Neural cell (in vitro differentiated cells): ENCODE measurements at regions not wholly inside any gene's neighbourhood (a gene's known extent, or its start where the extent isn't known, plus 50 kb on each side); places are given as distances from the start of the nearest gene placed in this dataset.

Experiments used
- H2AFZ ChIP-seq: fragments of 200-600, 300-800 bp; sonication (generic), shearing (Covaris generic); 2 replicates; pipeline ENCODE4 v1.6.0; 2014; ENCODE audit warnings: low read depth, mild to moderate bottlenecking, antibody characterized with exemption, low read length, moderate library complexity
- H3F3A ChIP-seq: fragments of 200-600 bp; shearing (Covaris generic); 2 replicates; pipeline ENCODE4 v1.6.1; 2016; ENCODE audit warnings: mild to moderate bottlenecking, moderate library complexity, mixed read lengths, antibody characterized with exemption, low read length; ENCODE audit not compliant: insufficient read depth, poor library complexity, severe bottlenecking
- H3K27ac ChIP-seq: fragments of 200-600, 300-800 bp; sonication (generic), shearing (Covaris generic); 2 replicates; pipeline ENCODE4 v1.5.1; 2014; ENCODE audit warnings: mild to moderate bottlenecking, low read length, moderate library complexity
- H3K27me3 ChIP-seq: fragments of 300-800, 200-600 bp; sonication (generic), shearing (Covaris generic); 2 replicates; pipeline ENCODE4 v1.6.0; 2014; ENCODE audit warnings: mild to moderate bottlenecking, low read depth, low read length, moderate library complexity; ENCODE audit not compliant: insufficient read depth
- H3K36me3 ChIP-seq: fragments of 300-800, 200-600 bp; sonication (generic), shearing (Covaris generic); 2 replicates; pipeline ENCODE4 v1.5.1; 2014; ENCODE audit warnings: mild to moderate bottlenecking, antibody characterized with exemption, low read length, moderate library complexity; ENCODE audit not compliant: insufficient read depth
- H3K4me2 ChIP-seq: fragments of 300-800, 200-600 bp; sonication (generic), shearing (Covaris generic); 2 replicates; pipeline ENCODE4 v1.6.0; 2014; ENCODE audit warnings: mild to moderate bottlenecking, low read length
- H3K4me3 ChIP-seq: fragments of 300-800, 200-600 bp; sonication (generic), shearing (Covaris generic); 2 replicates; pipeline ENCODE4 v1.5.1; 2014; ENCODE audit warnings: mild to moderate bottlenecking, low read length, moderate library complexity
- H3K79me2 ChIP-seq: fragments of 200-600 bp; shearing (Covaris generic); replicated peaks from 2 replicates; pipeline ENCODE4 v1.6.0; 2014; ENCODE audit warnings: mild to moderate bottlenecking, low read length, moderate library complexity; ENCODE audit not compliant: insufficient read depth
- H3K9ac ChIP-seq: fragments of 300-800, 200-600 bp; sonication (generic), shearing (Covaris generic); 2 replicates; pipeline ENCODE4 v1.6.1; 2016; ENCODE audit warnings: mild to moderate bottlenecking, low read length, mixed read lengths
- H3K9me2 ChIP-seq: fragments of 200-600 bp; shearing (Covaris generic); 2 replicates; pipeline ENCODE4 v1.6.1; 2016; ENCODE audit warnings: mild to moderate bottlenecking, low read length, mixed read lengths; ENCODE audit not compliant: insufficient read depth
- H3K9me3 ChIP-seq: fragments of 200-600, 300-800 bp; sonication (generic), shearing (Covaris generic); 2 replicates; pipeline ENCODE4 v1.6.1; 2016; ENCODE audit warnings: mild to moderate bottlenecking, mixed run types, low read length, moderate library complexity, mixed read lengths
- H4K20me1 ChIP-seq: fragments of 200-600 bp; shearing (Covaris generic); 2 replicates; pipeline ENCODE4 v1.6.1; 2016; ENCODE audit warnings: mild to moderate bottlenecking, mixed run types; ENCODE audit not compliant: insufficient read depth
- EP300 ChIP-seq: fragments of 450-650 bp; conservative IDR thresholded peaks from 2 replicates; pipeline ENCODE4 v1.6.1; 2014; ENCODE audit warnings: antibody characterized with exemption, mild to moderate bottlenecking, moderate library complexity; ENCODE audit not compliant: poor library complexity, severe bottlenecking
- EZH2 ChIP-seq: fragments of 200-600, 300-800 bp; shearing (Covaris generic), sonication (generic); IDR thresholded peaks from 2 replicates; pipeline ENCODE4 v1.6.1; 2014; ENCODE audit warnings: antibody characterized with exemption, low read length, borderline replicate concordance, mild to moderate bottlenecking; ENCODE audit not compliant: insufficient read depth, poor library complexity, severe bottlenecking
- MXI1 ChIP-seq: fragments of 450-650 bp; conservative IDR thresholded peaks from 2 replicates; pipeline ENCODE4 v1.6.1; 2014; ENCODE audit warnings: antibody characterized with exemption, mild to moderate bottlenecking; ENCODE audit not compliant: poor library complexity, severe bottlenecking
- POLR2AphosphoS5 ChIP-seq: IDR thresholded peaks from 2 replicates; pipeline ENCODE4 v1.6.1; 2012
- RAD21 ChIP-seq: fragments of 450-650 bp; conservative IDR thresholded peaks from 2 replicates; pipeline ENCODE4 v1.6.1; 2014; ENCODE audit warnings: antibody characterized with exemption, mild to moderate bottlenecking, moderate library complexity
- SMC3 ChIP-seq: fragments of 450-650 bp; conservative IDR thresholded peaks from 2 replicates; pipeline ENCODE4 v1.6.1; 2014; ENCODE audit warnings: antibody characterized with exemption, mild to moderate bottlenecking, moderate library complexity; ENCODE audit not compliant: poor library complexity
- TAF1 ChIP-seq: IDR thresholded peaks from 2 replicates; pipeline ENCODE4 v1.6.1; 2012; ENCODE audit warnings: low read depth
- TF ChIP-seq, protein P1 (sequence below): fragments of 450-650 bp; IDR thresholded peaks from 2 replicates; pipeline ENCODE4 v1.5.1; 2014; ENCODE audit warnings: antibody characterized with exemption, mild to moderate bottlenecking, moderate library complexity; ENCODE audit not compliant: poor library complexity, severe bottlenecking
- TF ChIP-seq, protein P2 (sequence below): IDR thresholded peaks from 2 replicates; pipeline ENCODE4 v1.6.1; 2012; ENCODE audit warnings: borderline replicate concordance

DNA sequence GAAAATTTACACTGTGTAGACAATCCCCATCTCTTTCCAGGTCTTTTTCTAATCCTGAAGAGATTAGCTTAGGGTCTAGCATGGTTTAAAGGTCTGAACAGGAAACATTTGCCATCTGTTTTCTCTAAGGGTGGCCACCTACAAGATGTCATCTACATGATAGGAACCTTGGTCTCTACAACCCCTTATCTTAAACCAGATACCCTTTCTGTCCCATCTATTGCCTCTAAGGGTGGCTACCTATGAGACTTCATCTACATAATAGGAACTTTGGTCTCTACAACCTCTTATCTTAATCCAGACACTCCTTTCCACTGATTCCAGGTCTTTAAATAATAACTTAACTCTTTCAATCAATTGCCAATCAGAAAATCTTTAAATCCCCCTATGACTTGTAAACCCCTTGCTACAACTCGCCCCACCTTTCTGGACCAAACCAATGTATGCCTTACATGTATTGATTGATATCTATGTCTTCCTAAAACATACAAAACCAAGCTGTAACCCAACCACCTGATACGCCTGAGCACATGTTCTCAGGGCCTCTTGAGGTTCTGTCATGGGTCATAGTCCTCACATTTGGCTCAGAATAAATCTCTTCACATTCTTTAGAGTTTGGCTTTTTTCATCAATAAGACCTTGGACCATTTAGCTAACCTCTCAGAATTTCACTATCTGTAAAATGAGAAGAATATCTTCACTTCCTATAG is 605.0 kb downstream of the TUSC7 start:
- no peaks in the 10 kb centered on the region for H3K9me2 ChIP-seq
- no peak overlapping the region for H3K27ac ChIP-seq
- no peak overlapping the region for H3K4me3 ChIP-seq
- H4K20me1 ChIP-seq, result no peaks in the 10 kb centered on the region
- no peaks in the 10 kb centered on the region for H3K79me2 ChIP-seq
- no peaks in the 10 kb centered on the region for H3K27me3 ChIP-seq
- H2AFZ ChIP-seq, result no peak overlapping the region
- no peaks in the 10 kb centered on the region for H3F3A ChIP-seq
- H3K9ac ChIP-seq, result no peak overlapping the region
- TF ChIP-seq POLR2AphosphoS5, result no peak
- TF ChIP-seq, protein P1, sequence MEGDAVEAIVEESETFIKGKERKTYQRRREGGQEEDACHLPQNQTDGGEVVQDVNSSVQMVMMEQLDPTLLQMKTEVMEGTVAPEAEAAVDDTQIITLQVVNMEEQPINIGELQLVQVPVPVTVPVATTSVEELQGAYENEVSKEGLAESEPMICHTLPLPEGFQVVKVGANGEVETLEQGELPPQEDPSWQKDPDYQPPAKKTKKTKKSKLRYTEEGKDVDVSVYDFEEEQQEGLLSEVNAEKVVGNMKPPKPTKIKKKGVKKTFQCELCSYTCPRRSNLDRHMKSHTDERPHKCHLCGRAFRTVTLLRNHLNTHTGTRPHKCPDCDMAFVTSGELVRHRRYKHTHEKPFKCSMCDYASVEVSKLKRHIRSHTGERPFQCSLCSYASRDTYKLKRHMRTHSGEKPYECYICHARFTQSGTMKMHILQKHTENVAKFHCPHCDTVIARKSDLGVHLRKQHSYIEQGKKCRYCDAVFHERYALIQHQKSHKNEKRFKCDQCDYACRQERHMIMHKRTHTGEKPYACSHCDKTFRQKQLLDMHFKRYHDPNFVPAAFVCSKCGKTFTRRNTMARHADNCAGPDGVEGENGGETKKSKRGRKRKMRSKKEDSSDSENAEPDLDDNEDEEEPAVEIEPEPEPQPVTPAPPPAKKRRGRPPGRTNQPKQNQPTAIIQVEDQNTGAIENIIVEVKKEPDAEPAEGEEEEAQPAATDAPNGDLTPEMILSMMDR, result no peak
- TF ChIP-seq RAD21, result no peak
- TF ChIP-seq SMC3, result no peak
- TF ChIP-seq EZH2, result no peak
- TF ChIP-seq, protein P2, sequence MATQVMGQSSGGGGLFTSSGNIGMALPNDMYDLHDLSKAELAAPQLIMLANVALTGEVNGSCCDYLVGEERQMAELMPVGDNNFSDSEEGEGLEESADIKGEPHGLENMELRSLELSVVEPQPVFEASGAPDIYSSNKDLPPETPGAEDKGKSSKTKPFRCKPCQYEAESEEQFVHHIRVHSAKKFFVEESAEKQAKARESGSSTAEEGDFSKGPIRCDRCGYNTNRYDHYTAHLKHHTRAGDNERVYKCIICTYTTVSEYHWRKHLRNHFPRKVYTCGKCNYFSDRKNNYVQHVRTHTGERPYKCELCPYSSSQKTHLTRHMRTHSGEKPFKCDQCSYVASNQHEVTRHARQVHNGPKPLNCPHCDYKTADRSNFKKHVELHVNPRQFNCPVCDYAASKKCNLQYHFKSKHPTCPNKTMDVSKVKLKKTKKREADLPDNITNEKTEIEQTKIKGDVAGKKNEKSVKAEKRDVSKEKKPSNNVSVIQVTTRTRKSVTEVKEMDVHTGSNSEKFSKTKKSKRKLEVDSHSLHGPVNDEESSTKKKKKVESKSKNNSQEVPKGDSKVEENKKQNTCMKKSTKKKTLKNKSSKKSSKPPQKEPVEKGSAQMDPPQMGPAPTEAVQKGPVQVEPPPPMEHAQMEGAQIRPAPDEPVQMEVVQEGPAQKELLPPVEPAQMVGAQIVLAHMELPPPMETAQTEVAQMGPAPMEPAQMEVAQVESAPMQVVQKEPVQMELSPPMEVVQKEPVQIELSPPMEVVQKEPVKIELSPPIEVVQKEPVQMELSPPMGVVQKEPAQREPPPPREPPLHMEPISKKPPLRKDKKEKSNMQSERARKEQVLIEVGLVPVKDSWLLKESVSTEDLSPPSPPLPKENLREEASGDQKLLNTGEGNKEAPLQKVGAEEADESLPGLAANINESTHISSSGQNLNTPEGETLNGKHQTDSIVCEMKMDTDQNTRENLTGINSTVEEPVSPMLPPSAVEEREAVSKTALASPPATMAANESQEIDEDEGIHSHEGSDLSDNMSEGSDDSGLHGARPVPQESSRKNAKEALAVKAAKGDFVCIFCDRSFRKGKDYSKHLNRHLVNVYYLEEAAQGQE, result no peak
- TF ChIP-seq MXI1, result no peak
- no peak for TF ChIP-seq TAF1
- TF ChIP-seq EP300, result no peak
- H3K4me2 ChIP-seq, result no peak overlapping the region
- no peaks in the 10 kb centered on the region for H3K36me3 ChIP-seq
- H3K9me3 ChIP-seq, result no peaks in the 10 kb centered on the region

DNA sequence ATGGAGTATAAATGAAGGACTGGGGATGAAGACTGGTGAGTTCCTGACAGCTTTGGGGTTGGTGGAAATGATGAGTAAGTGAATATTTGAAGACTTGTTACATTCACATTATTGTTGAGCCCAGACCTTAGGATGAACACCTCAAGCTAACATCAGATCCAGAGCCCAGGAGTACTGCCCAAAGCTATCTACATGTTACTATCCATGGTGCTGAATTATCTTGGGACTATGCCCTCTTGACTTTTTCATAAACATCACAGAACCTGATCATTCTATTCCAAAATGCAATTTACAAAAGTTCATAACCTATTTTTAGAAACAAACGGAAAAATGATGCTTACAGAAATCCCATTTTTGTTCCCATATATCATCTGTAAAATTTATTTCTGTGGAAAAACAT is 613.3 kb downstream of the TUSC7 start:
- Histone ChIP-seq H3K79me2 (no peaks in the 10 kb centered on the region), H3K9me2 (no peaks in the 10 kb centered on the region), H3K4me2 (no peak overlapping the region), H3K4me3 (no peak overlapping the region), H4K20me1 (no peaks in the 10 kb centered on the region), H3F3A (no peaks in the 10 kb centered on the region), H3K27me3 (no peaks in the 10 kb centered on the region), H2AFZ (no peak overlapping the region), H3K27ac (no peak overlapping the region), H3K9ac (no peak overlapping the region), H3K9me3 (no peaks in the 10 kb centered on the region), H3K36me3 (no peaks in the 10 kb centered on the region)
- no peak for TF ChIP-seq EZH2
- TF ChIP-seq SMC3, result no peak
- no peak for TF ChIP-seq TAF1
- TF ChIP-seq, protein P2, result no peak
- TF ChIP-seq, protein P1, result no peak
- TF ChIP-seq MXI1, result no peak
- TF ChIP-seq EP300, result no peak
- no peak for TF ChIP-seq POLR2AphosphoS5
- TF ChIP-seq RAD21, result no peak
